DMS 273 (cell line): ENCODE measurements at regions not wholly inside any gene's neighbourhood (a gene's known extent, or its start where the extent isn't known, plus 50 kb on each side); places are given as distances from the start of the nearest gene placed in this dataset.

Source experiments
- DNase-seq: peaks from one replicate; lab custom pipeline; 2025; ENCODE audit not compliant: unreplicated experiment; lab: John Stamatoyannopoulos, UW

DNA sequence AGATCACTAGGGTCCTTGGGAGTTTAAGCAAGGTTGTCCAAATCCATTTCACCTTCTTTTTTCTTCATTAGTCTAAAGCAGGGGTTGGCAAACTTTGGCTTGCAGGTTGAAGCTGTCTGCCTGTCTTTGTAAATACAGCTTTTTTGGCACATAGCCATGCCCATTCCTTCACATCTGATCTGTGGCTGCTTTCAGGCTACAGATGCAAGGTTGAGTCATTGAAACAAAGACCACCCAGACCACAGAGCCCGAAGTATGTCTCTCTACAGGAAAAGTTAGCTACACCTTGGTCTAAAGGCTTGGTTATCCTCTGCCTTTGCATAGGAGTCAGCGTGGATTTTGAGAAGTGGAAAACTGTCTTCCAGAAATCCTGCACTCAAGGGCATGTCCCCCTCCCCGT lies 238.1 kb upstream of the STS start:
- no peak for DNase-seq

- no peak for DNase-seq
These were observed 240.9 kb upstream of the STS start for GRCh38 chrX:6906608-6907007.

DNA sequence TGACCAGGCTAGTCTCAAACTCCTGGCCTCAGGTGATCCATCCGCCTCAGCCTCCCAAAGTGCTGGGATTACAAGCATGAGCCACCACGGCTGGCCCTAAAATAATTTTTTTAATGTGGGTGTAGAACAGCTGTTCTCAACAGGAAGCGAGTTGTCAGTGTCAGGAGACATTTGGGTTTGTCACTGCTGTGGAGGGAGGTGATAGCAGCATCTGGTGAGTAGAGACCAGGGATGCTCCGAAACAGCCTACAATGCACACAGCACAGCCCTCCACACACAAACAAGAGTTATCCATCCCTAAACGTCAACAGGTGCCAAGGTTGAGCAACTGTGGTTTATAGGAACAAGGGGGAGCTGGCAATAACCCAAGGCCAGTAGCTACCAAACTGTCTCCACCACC lies 243.4 kb upstream of the STS start:
- no peak for DNase-seq

DNA sequence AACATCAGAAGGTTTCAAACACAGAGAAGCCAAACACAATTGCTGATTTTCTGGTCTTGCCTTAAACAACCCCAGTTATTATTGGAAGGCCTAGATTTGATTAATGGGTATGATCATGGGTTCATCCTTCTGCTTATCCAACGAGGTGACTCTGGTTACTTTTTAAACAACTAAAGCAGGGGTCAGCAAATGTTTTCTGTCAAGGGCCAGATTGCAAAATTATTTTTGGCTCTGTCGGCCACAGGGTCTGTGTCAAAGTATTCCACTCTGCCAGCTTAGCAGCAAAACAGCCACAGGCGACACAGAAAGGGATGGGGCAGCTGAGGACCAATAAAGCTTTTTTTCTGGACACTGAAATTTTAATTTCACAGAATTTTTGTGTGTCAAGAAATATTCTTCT lies 249.1 kb upstream of the STS start:
- no peak for DNase-seq

GRCh38 chrX:6891404-6891803 lies 256.1 kb upstream of the STS start:
- no peak for DNase-seq

DNA sequence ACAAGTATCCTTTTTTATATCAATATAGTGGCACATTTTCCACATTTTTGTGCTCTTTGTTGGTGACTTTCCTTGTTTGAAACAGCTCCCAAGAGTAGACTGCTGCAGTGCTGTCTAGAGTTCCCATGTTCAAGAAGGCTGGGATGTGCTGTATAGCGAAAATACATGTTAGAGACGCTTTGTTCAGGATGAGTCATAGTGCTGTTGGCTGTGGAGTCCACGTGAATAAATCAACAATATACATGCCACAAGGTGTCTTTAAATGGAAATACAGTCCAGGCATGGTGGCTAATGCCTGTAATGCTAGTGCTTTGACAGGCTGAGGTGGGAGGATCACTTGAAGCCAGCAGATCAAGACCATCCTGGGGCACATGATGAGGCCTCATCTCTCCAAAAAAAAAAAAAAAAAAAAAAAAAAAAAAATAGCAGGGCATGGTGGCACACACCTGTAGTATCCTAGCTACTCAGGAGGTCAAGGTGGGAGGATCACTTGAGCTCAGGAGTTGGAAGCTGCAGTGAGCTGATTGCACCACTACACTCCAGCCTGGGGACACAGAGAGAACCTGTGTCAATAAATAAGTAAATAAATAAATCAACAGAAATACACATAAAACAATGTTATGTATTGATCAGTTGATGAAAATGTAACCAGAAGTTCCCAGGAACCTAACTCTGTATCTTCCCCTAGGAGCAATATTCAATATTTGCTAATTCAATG lies 256.8 kb upstream of the STS start:
- no peak for DNase-seq

GRCh38 chrX:6885909-6886308 lies 261.6 kb upstream of the STS start:
- no peak for DNase-seq

- DNase-seq: no peak
These were observed 262.1 kb upstream of the STS start for GRCh38 chrX:6885396-6885795.

DNA sequence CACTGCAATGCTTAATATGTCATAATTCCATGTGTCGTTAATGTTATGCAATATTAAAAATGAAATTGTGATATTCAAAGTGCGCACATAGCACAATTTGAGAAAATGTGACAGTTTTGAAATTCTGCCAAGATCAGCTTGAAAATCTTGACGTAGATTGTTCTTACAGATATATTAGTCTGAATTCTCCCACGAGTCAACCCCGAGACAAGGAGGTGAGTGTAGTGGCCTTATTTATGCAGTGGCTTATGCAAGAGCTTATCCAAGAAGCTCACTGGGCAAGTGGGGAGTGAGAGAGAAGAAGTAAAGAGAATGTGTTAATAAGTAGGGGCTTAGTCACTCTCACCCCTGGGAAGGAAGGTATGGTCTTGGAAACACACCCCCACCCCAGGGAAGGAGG lies 286.1 kb upstream of the STS start:
- no peak for DNase-seq

- DNase-seq: no peak
These were observed 289.8 kb upstream of the STS start for GRCh38 chrX:6857749-6858148.

DNA sequence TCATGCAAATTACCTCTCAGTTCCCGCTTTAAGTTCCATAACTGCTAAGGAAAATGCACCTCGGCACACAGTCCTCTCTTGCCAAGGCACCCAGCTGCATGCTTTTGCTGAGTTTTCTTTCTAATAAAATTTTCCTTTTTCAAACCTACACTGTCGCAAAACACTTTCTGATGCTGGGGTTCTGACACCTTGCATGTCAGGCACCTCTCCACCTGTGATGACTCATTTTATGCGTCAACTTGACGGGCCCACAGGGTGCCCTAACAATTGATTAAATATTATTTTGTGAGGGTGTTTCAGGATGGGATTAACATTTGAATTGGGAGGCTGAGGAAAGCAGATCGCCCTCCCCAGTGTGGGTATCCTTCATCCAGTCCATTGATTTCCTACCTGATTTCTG lies 291.0 kb upstream of the STS start:
- DNase-seq: no peak

- DNase-seq: peak; percentile 20
These were observed 294.6 kb upstream of the STS start for GRCh38 chrX:6852869-6853268.

GRCh38 chrX:6852121-6852520 lies 295.4 kb upstream of the STS start:
- DNase-seq: no peak

GRCh38 chrX:6851140-6851539 lies 296.4 kb upstream of the STS start:
- no peak for DNase-seq

DNA sequence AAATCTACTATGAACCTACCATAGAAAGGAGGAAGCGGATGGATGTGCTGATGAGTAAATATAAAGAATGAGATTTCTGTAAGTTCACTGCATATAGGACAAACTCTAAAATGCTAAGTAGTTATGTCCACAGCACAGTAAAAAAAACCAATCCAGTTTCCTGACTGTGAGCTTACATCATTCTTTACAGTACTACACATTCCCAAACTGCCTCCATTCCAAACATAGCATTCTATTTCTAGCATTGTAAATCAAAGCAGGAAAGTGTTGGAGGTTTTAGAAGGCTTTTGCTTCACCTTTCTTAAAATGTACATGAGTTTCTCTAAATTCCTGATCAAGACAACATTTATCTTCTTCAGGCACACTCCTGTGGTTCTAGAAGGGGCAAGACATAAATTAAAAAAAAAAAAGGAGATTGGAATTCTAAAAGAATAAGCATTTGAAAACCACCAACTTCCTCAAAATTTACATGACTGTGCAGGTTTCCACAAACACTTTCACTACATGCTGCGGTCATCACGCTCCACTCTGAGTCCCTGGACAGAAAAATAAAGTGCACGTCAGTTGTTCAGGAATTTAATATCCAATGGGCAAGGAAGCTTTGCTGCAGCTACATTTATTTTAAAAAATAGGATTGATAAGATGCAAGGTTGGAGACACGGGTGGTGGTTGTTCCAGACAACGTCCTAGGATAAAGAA lies 297.6 kb upstream of the STS start:
- no peak for DNase-seq

GRCh38 chrX:6832619-6833018 lies 297.7 kb upstream of the VCX3A start:
- DNase-seq: no peak

- DNase-seq: no peak
These were observed 291.9 kb upstream of the VCX3A start for GRCh38 chrX:6826856-6827255.

DNA sequence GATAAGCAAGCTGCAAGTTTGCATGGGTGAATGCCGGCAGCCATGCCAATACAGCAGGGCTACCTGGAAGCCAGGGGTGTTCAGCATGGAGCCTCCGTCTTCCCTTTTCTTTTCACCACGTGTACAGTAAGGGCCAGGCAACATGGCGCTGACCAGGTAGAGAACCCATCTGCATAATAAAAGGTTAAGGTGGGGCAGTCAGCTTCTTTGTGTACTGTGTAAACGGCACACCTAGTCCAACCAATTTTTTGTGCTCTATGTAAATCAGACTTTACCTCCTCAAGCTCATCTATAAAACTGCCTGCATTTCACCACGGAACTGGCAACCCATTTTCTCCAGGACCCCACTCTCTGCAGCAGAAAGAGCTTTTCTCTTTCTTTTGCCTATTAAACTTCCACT lies 286.8 kb upstream of the VCX3A start:
- DNase-seq: no peak

DNA sequence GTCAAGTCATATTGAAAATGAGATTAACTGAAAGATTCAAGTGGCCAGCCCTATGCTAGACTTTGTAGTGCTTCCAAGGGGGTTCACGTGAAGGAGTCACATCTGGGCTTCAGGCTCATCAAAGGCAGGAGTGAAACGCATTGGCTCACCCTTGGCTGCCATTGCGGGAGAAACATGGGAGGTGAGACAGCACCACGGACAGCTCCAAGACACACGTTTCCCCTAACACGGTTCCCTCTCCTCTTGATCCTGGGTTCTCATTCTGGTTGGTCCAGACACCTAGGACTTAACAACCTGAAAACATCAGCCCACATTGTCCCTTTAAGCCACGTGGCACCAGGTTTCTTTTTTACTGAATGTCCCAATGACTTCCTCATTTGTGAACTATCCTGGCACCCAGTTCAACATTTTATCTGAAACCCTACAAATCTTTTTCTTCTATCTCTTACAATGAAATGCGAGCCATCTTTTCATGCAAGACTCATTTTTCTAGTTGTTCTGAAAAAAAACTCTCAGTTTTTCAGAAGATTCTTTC lies 279.0 kb upstream of the VCX3A start:
- DNase-seq: peak; percentile 13

- DNase-seq: no peak
These were observed 277.2 kb upstream of the VCX3A start for GRCh38 chrX:6812087-6812486.

- no peak for DNase-seq
These were observed 275.9 kb upstream of the VCX3A start for GRCh38 chrX:6810776-6811175.

- no peak for DNase-seq
These were observed 268.7 kb upstream of the VCX3A start for GRCh38 chrX:6803607-6804006.

- no peak for DNase-seq
These were observed 258.1 kb upstream of the VCX3A start for GRCh38 chrX:6793000-6793399.
